K562 (cell line): ENCODE measurements at regions not wholly inside any gene's neighbourhood (a gene's known extent, or its start where the extent isn't known, plus 50 kb on each side); places are given as distances from the start of the nearest gene placed in this dataset.

Experiments
- BCLAF1 ChIP-seq, 2 experiments: fragments of 450-650 bp in 1 of 2; IDR thresholded peaks; 2 replicates each; pipeline ENCODE4 v1.6.1; 2011 to 2017; ENCODE audit warnings: low read depth in 2 of 2, antibody characterized with exemption in 1 of 2, borderline replicate concordance in 1 of 2, low read length in 1 of 2, mild to moderate bottlenecking in 1 of 2, mixed read lengths in 1 of 2; ENCODE audit not compliant: control insufficient read depth in 1 of 2
- CTCF ChIP-seq, 3 experiments: IDR thresholded peaks in 2 of 3; conservative IDR thresholded peaks in 1 of 3; 2 replicates each; pipeline ENCODE4 v1.5.1; 2011 to 2012; ENCODE audit warnings: low read length in 3 of 3, mild to moderate bottlenecking in 3 of 3, control low read depth in 2 of 3, improper control_type of control experiment in 1 of 3, inconsistent platforms in 1 of 3, low read depth in 1 of 3, mixed read lengths in 1 of 3, moderate library complexity in 1 of 3; ENCODE audit not compliant: insufficient read depth in 2 of 3
- FOXJ3 ChIP-seq: sonication (generic); formaldehyde crosslinking; IDR thresholded peaks from 2 replicates; pipeline ENCODE4 v1.4.0; 2020; ENCODE audit warnings: mild to moderate bottlenecking, missing genetic modification reagents
- HOMEZ ChIP-seq: fragments of 250-450 bp; sonication (Bioruptor Pico); IDR thresholded peaks from 2 replicates; pipeline ENCODE4 v1.4.0; 2020; ENCODE audit warnings: mild to moderate bottlenecking, moderate library complexity
- NCOA2 ChIP-seq, 2 experiments: fragments of 450-650 bp; IDR thresholded peaks; 2 replicates each; pipeline ENCODE4 v1.6.1; 2018; ENCODE audit warnings: mild to moderate bottlenecking in 2 of 2, moderate library complexity in 1 of 2; ENCODE audit not compliant: partially characterized antibody in 2 of 2
- NFXL1 ChIP-seq: fragments of 450-650 bp; formaldehyde crosslinking; IDR thresholded peaks from 2 replicates; pipeline ENCODE4 v1.4.0; 2021; ENCODE audit warnings: mild to moderate bottlenecking
- TAF1 ChIP-seq: IDR thresholded peaks from 2 replicates; pipeline ENCODE4 v1.6.1; 2011; ENCODE audit warnings: mild to moderate bottlenecking, low read length, moderate library complexity; ENCODE audit not compliant: insufficient read depth, control insufficient read depth, severe bottlenecking; ENCODE audit errors: extremely low read depth
- TCF7L2 ChIP-seq: fragments of 150-350 bp; IDR thresholded peaks from 2 replicates; pipeline ENCODE4 v1.6.1; 2016; ENCODE audit warnings: low read depth, mild to moderate bottlenecking, low read length, moderate library complexity
- ZNF121 ChIP-seq: sonication (generic); formaldehyde crosslinking; conservative IDR thresholded peaks from 2 replicates; pipeline ENCODE4 v1.8.0; 2022; ENCODE audit warnings: missing genetic modification reagents
- ZNF133 ChIP-seq: fragments of 250-450 bp; sonication (Bioruptor Pico); IDR thresholded peaks from 2 replicates; pipeline ENCODE4 v1.4.0; 2020; ENCODE audit warnings: mild to moderate bottlenecking
- TF ChIP-seq, protein P1 (sequence below), 2 experiments: fragments of 450-650 bp; formaldehyde crosslinking in 1 of 2; IDR thresholded peaks; 2 replicates each; pipeline versions ENCODE4 v1.4.0 to v1.6.1; 2014 to 2020; ENCODE audit warnings: mild to moderate bottlenecking in 2 of 2, borderline replicate concordance in 1 of 2, low read depth in 1 of 2

DNA sequence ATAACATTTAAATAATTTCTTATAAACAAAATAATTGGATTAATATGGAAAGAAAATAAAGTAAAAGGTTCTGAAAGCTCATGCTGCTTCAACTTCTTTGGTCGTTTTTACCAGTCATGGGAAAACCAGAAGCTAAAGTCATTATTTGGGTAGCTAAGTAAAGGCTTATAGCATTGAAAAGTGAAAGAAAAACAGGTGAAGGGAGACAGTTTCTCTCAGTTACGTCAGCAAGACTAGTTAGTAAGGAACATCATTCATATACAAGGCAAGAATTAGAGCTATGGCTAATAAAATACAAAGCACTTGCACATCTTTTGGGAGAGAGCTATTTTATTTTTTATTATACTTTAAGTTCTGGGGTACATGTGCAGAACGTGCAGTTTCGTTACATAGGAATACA, 170.3 kb upstream of the SYT10 start:
- TF ChIP-seq HOMEZ (CRISPR knock-in tag) (no peak), NCOA2 (IDR thresholded peaks at IDR 0.05; ENCODE audit: partially characterized antibody in 2 of 2) (no peak), ZNF121 (CRISPR knock-in tag) (no peak), ZNF133 (CRISPR knock-in tag) (no peak), CTCF (IDR thresholded peaks at IDR 0.05 in 2 of 3, conservative IDR thresholded peaks at IDR 0.05 in 1 of 3; ENCODE audit: insufficient read depth in 2 of 3, low read depth in 1 of 3, low read length in 3 of 3) (no peak), TCF7L2 (no peak), FOXJ3 (CRISPR knock-in tag) (no peak), TAF1 (no peak), BCLAF1 (IDR thresholded peaks at IDR 0.05; ENCODE audit: borderline replicate concordance in 1 of 2, control insufficient read depth in 1 of 2, low read depth in 2 of 2, low read length in 1 of 2) (no peak), NFXL1 (CRISPR knock-in tag) (no peak)
- TF ChIP-seq, protein P1, sequence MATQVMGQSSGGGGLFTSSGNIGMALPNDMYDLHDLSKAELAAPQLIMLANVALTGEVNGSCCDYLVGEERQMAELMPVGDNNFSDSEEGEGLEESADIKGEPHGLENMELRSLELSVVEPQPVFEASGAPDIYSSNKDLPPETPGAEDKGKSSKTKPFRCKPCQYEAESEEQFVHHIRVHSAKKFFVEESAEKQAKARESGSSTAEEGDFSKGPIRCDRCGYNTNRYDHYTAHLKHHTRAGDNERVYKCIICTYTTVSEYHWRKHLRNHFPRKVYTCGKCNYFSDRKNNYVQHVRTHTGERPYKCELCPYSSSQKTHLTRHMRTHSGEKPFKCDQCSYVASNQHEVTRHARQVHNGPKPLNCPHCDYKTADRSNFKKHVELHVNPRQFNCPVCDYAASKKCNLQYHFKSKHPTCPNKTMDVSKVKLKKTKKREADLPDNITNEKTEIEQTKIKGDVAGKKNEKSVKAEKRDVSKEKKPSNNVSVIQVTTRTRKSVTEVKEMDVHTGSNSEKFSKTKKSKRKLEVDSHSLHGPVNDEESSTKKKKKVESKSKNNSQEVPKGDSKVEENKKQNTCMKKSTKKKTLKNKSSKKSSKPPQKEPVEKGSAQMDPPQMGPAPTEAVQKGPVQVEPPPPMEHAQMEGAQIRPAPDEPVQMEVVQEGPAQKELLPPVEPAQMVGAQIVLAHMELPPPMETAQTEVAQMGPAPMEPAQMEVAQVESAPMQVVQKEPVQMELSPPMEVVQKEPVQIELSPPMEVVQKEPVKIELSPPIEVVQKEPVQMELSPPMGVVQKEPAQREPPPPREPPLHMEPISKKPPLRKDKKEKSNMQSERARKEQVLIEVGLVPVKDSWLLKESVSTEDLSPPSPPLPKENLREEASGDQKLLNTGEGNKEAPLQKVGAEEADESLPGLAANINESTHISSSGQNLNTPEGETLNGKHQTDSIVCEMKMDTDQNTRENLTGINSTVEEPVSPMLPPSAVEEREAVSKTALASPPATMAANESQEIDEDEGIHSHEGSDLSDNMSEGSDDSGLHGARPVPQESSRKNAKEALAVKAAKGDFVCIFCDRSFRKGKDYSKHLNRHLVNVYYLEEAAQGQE (IDR thresholded peaks at IDR 0.05; ENCODE audit: borderline replicate concordance): no peak
- TF ChIP-seq, protein P1 (CRISPR knock-in tag; IDR thresholded peaks at IDR 0.05; ENCODE audit: low read depth): no peak
